ENCODE measurements at regions not wholly inside any gene's neighbourhood (a gene's known extent, or its start where the extent isn't known, plus 50 kb on each side); places are given as distances from the start of the nearest gene placed in this dataset.
A peak's percentile ranks its signal among the peaks of the same experiment; 100 is the strongest.

DNA sequence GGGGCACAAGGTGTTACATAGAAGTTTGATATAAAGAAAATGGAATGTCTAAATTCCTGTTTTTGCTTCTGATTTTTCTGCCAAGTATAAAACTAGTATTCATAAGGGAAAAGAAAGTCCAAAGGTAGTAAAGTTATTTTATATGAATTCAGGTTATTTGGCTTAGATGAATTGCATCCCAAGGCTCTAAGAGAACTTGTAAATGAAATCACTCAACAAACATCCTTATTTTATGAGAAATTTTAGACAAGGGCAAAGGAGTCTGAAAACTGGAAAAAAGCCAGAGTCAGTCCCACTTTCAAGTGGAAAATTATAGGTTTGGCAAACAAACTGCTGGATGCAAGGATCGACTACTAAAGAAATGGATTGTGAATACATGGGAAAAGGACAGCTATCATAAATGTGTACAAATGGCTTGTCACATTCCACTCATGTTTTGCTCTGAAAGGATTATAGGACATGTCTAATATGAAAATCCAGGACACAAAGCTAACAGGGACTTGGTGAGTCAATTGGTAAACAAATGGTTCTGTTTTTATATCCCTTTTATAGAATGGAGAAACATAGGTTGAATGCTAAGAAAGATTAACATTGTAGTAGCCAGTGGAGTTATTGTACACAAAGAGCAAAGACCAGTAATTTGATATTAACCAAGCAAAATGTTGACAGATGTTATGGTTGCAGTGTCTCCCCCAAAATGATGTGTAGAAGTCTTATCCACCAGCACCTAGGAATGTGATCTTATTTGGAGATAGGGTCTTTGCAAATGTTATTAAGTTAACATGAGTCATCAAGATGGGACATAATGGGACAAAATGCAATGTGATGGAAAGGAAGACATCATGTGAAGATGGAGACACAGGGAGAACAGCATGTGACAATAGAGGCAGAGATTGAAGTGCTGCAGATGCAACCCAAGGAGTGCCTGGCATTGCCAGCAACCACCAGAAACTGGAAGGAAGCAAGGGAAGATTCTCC lies 495.7 kb downstream of the TLE1 start:
- no peak for DNase-seq

- DNase-seq, result no peak
Observed at GRCh38 chr9:81191222-81191621, 498.1 kb downstream of the TLE1 start.

DNA sequence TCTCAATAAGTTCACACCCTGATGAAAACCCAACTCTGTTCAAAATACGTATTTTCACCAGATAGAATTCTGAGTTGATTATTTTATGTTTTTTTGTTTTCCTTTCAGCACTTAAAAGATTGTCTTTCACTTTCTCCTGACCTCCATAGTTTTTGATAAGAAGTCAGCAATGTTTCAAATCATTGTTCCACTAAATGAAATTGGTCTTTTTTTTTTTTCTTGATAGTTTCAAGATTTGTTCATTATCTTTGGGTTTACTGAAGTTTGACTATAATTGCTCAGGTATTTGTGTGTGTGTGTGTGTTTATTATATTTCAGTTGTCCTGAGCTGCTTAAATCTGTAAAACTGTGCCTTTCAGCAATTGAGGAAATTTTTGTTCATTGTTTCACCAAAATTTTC lies 498.7 kb downstream of the TLE1 start:
- DNase-seq, result no peak

DNA sequence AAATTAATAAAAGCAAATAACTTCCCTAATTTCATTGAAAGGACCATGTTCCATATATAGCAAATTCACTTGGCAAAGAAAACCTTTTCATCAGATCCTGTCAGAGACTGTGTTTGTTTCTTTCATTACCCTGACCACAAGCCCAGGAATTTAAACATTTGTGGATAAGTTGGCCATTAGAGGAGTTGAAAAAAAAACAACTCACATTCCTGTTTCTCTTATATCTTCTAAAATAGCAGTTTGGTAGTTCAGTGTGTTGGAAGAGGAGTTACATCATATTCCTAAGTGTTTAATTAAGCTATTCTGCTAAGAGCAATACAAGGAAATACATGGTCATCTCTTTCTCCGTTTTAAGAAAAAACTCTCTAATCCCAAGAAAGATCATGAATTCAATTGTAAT lies 505.6 kb downstream of the TLE1 start:
- DNase-seq, result peak; percentile 13

GRCh38 chr9:81182431-81182830 lies 506.9 kb downstream of the TLE1 start:
- no peak for DNase-seq

- DNase-seq, result no peak
Observed at GRCh38 chr9:81174023-81174422, 515.3 kb downstream of the TLE1 start.

GRCh38 chr9:81171689-81172088 lies 517.7 kb downstream of the TLE1 start:
- no peak for DNase-seq

GRCh38 chr9:81162361-81162760 lies 527.0 kb downstream of the TLE1 start:
- no peak for DNase-seq

- DNase-seq, result no peak
Observed at GRCh38 chr9:81156381-81156780, 533.0 kb downstream of the TLE1 start.

- no peak for DNase-seq
Observed at GRCh38 chr9:81150016-81150625, 539.2 kb downstream of the TLE1 start.

DNA sequence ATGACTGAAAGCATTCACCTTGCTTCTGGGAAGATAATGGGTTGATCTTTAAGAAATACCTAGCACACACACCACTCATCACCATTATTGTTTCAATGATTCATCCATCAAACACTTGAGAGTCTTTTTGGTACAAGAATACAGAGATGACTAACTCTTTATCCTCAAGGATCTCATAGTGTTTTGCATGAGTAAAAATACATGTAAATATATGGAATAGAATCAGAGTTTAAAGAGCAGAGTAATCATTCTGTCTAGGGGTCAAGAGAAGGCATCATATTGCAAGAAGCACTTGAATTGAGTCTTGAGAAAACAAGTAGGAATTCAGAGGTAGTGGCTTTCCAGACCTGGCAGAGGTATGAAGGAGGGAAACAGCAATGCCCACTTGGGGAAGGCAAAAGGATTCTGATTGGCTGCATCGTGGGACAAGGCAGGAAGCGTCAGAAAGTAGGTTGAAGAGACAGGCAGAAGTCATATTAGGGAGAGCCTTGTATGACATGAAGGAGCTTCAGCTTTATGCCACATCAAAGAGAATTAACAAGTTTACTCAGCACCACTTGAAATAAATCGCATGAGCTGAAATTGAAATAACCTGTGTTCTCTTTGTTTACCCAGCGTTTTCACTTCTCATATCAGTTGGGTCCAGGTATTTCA lies 542.5 kb downstream of the TLE1 start:
- DNase-seq, result no peak

DNA sequence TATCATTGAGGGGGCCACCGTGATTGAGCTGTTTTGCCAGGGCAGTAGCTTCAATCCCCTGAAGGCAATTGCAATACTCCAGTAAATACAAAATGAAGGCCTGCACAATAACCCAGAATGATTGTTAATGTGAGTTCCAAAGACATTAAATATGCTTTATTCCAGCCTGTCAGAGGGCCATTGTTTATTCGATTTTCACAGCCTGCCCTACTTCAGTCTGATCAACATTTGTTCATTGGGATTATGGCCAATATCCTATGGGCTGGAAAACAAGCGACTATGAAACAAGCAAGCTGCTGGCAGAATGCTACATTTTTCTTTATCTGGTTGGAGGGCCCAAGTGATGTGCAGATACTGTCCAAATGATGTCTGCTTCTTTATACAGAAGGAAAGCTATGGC lies 543.1 kb downstream of the TLE1 start:
- no peak for DNase-seq

- no peak for DNase-seq
Observed at GRCh38 chr9:81145331-81145963, 543.9 kb downstream of the TLE1 start.

GRCh38 chr9:81141961-81142360 lies 547.4 kb downstream of the TLE1 start:
- no peak for DNase-seq

GRCh38 chr9:81137976-81138568 lies 551.3 kb downstream of the TLE1 start:
- DNase-seq, result no peak

DNA sequence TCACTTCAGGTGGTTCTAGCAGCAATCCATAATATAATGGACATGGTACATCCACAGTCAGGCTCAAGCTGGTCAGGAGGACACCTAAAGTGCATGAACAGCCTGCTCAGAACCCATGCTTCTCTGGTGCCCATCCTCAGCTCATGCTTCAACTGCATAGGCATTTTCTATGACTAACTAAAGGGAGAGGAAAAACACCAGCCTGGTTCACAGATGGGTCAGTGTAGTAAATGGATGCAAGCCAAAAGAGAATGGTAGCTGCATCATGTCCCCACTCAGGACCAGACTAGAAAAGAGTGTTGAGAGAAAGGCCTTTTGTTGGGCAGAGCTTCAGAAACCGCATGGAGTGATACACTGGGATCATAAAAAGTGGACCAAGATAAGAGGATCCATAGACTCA lies 556.6 kb downstream of the TLE1 start:
- no peak for DNase-seq

- DNase-seq, result no peak
Observed at GRCh38 chr9:81132318-81132717, 557.0 kb downstream of the TLE1 start.

- no peak for DNase-seq
Observed at GRCh38 chr9:81128701-81129100, 560.6 kb downstream of the TLE1 start.

DNA sequence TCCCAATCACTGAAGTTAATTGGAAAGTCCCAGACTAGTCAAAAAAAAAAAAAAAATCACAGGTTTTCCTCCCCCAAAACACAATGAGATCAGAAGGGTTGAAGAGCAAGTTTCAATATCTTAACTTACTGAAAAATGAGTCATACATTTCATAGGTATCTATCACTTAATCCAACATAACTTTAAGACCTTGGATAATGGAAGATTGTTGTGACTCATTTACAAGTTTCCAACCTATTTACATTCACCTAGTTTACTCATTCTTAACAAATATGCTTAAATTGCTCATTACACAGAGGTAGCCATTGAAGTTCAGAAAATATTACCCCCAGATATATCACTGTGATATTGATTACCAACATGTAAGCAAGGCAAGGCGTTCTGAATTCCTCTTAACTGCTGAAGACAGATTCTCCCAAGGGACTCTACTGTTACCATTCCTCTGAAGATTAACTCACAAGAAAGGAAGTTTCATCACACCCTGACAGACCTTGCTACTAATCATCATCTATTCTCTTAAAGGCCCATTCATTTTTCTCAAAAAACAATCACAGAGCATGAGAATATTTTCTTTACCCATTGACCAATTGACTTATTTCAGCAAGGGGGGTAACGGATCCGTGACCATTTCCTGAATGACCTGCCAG lies 563.8 kb downstream of the TLE1 start:
- no peak for DNase-seq

- no peak for DNase-seq
Observed at GRCh38 chr9:81123526-81123925, 565.8 kb downstream of the TLE1 start.

DNA sequence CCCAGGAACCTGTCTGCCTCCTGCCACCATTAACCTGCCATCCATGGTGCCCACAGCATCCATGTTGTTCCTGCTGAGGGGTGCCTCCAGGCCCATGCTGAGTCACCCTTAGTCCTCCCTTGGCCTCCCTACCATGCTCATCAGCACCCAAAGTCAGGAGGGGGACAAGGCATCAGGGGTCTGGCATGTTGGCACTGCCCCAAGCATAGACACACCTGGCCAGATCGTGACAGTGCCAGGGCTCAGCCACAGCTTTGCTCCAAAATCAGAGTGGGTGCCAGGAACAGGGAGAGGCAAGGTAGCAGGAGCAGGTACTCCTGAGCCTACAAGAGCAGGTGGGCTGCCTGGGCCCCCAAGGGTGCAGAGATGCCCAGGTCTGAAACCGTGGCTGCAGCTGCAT lies 566.6 kb downstream of the TLE1 start:
- no peak for DNase-seq
